H1 (cell line): ENCODE measurements at regions not wholly inside any gene's neighbourhood (a gene's known extent, or its start where the extent isn't known, plus 50 kb on each side); places are given as distances from the start of the nearest gene placed in this dataset.

ENCODE experiments used
- CTCF ChIA-PET: fragments of 300-600 bp; sonication (Branson Sonifier 250); formaldehyde crosslinking; loops from one replicate; lab custom pipeline; 2021; ENCODE audit not compliant: partially characterized antibody; lab: Charles Lee
- POLR2A ChIA-PET: fragments of 300-600 bp; sonication (Branson Sonifier 250); formaldehyde crosslinking; loops from one replicate; lab custom pipeline; 2021; ENCODE audit warnings: inconsistent platforms; ENCODE audit not compliant: partially characterized antibody; lab: Charles Lee
- DNase-seq, 2 experiments: peaks; one replicate each; pipeline versions ENCODE4 v3.0.0 to v3.0.0-alpha.2; 2010 to 2022; ENCODE audit warnings: low spot score in 2 of 2, low read depth in 1 of 2, mixed read lengths in 1 of 2
- FAIRE-seq: peaks from 2 replicates; lab custom pipeline; 2011; peaks lifted over from hg19 to GRCh38; lab: Jason Lieb, UNC
- H2AFZ ChIP-seq: 2 replicates; pipeline ENCODE4 v1.8.1; 2012; ENCODE audit warnings: low read length, inconsistent platforms
- H2AK5ac ChIP-seq: 2 replicates; pipeline ENCODE4 v1.6.1; 2013; ENCODE audit warnings: low read depth, low read length
- H2BK120ac ChIP-seq: replicated peaks from 2 replicates; pipeline ENCODE3; 2013; ENCODE audit warnings: low read depth, low read length, inconsistent platforms
- H2BK12ac ChIP-seq: 2 replicates; pipeline ENCODE4 v1.6.1; 2013; ENCODE audit warnings: low read depth, low read length
- H2BK15ac ChIP-seq: 2 replicates; pipeline ENCODE4 v1.6.1; 2013; ENCODE audit warnings: low read length
- H2BK20ac ChIP-seq: 2 replicates; pipeline ENCODE4 v1.6.1; 2013; ENCODE audit warnings: low read length
- H2BK5ac ChIP-seq: 2 replicates; pipeline ENCODE4 v1.6.1; 2013; ENCODE audit warnings: low read depth, low read length
- H3K14ac ChIP-seq: 2 replicates; pipeline ENCODE4 v1.6.1; 2013; ENCODE audit warnings: inconsistent platforms; ENCODE audit not compliant: insufficient read length
- H3K18ac ChIP-seq: 2 replicates; pipeline ENCODE4 v1.6.1; 2013; ENCODE audit warnings: low read length; ENCODE audit errors: extremely low read depth
- H3K23ac ChIP-seq: 2 replicates; pipeline ENCODE4 v1.6.1; 2013; ENCODE audit warnings: inconsistent platforms; ENCODE audit not compliant: insufficient read length
- H3K23me2 ChIP-seq: 2 replicates; pipeline ENCODE4 v1.6.1; 2013; ENCODE audit warnings: low read depth, low read length
- H3K27ac ChIP-seq: 2 replicates; pipeline ENCODE4 v1.6.1; 2011; ENCODE audit warnings: low read depth, low read length, inconsistent platforms
- H3K27me3 ChIP-seq, 4 experiments: replicated peaks in 1 of 4; 1 replicate in 1 of 4; 2 replicates in 3 of 4; pipeline versions ENCODE4 v1.6.1 to v1.8.1; 2011 to 2013; ENCODE audit warnings: low read length in 3 of 4, mild to moderate bottlenecking in 3 of 4, inconsistent platforms in 2 of 4, mixed read lengths in 2 of 4, moderate library complexity in 1 of 4; ENCODE audit not compliant: control insufficient read depth in 3 of 4, insufficient read depth in 3 of 4; ENCODE audit errors: extremely low read depth in 1 of 4
- H3K36me3 ChIP-seq, 4 experiments: 2 replicates each; pipeline versions ENCODE4 v1.6.1 to v1.8.1; 2011 to 2013; ENCODE audit warnings: mild to moderate bottlenecking in 4 of 4, low read length in 3 of 4, moderate library complexity in 2 of 4, control low read depth in 1 of 4, inconsistent platforms in 1 of 4; ENCODE audit not compliant: insufficient read depth in 4 of 4, control insufficient read depth in 2 of 4
- H3K4ac ChIP-seq: replicated peaks from 2 replicates; pipeline ENCODE3; 2013; ENCODE audit warnings: low read length, low read depth, mixed read lengths, inconsistent platforms; ENCODE audit not compliant: insufficient read length
- H3K4me1 ChIP-seq, 4 experiments: replicated peaks in 1 of 4; 1 replicate in 1 of 4; 2 replicates in 3 of 4; pipeline versions ENCODE4 v1.6.1 to v1.8.1; 2011 to 2013; ENCODE audit warnings: low read length in 3 of 4, inconsistent platforms in 2 of 4, mixed read lengths in 1 of 4; ENCODE audit not compliant: insufficient read depth in 4 of 4, control insufficient read depth in 3 of 4
- H3K4me2 ChIP-seq, 2 experiments: 2 replicates each; pipeline versions ENCODE4 v1.6.1 to v1.8.1; 2011 to 2013; ENCODE audit warnings: low read depth in 2 of 2, low read length in 2 of 2, control low read depth in 1 of 2, inconsistent platforms in 1 of 2, mild to moderate bottlenecking in 1 of 2; ENCODE audit not compliant: insufficient read depth in 1 of 2
- H3K4me3 ChIP-seq, 4 experiments: fragments of 200-600, 300-600 bp in 1 of 4; sonication (generic), shearing (Covaris generic), sonication (Bioruptor Twin) in 1 of 4; 2 replicates each; pipeline versions ENCODE4 v1.5.1 to v1.8.1; 2011 to 2016; ENCODE audit warnings: low read length in 4 of 4, low read depth in 3 of 4, control low read depth in 2 of 4, inconsistent platforms in 2 of 4, mild to moderate bottlenecking in 2 of 4, mixed read lengths in 1 of 4, moderate library complexity in 1 of 4; ENCODE audit not compliant: insufficient read depth in 2 of 4; ENCODE audit errors: extremely low read depth in 1 of 4
- H3K56ac ChIP-seq: replicated peaks from 2 replicates; pipeline ENCODE3; 2013; ENCODE audit warnings: low read depth, mild to moderate bottlenecking, mixed read lengths, low read length, inconsistent platforms; ENCODE audit not compliant: insufficient read length
- H3K79me1 ChIP-seq: 2 replicates; pipeline ENCODE4 v1.6.1; 2013; ENCODE audit warnings: low read depth, low read length, control low read depth
- H3K79me2 ChIP-seq, 2 experiments: 2 replicates each; pipeline versions ENCODE4 v1.6.1 to v1.8.1; 2012 to 2013; ENCODE audit warnings: low read length in 2 of 2, mild to moderate bottlenecking in 2 of 2, inconsistent platforms in 1 of 2; ENCODE audit not compliant: insufficient read depth in 2 of 2, control insufficient read depth in 1 of 2
- H3K9ac ChIP-seq, 4 experiments: replicated peaks in 1 of 4; 1 replicate in 1 of 4; 2 replicates in 3 of 4; pipeline versions ENCODE4 v1.6.1 to v1.8.1; 2011 to 2013; ENCODE audit warnings: low read depth in 3 of 4, low read length in 3 of 4, control low read depth in 2 of 4, mild to moderate bottlenecking in 2 of 4, moderate library complexity in 2 of 4, inconsistent platforms in 1 of 4; ENCODE audit errors: extremely low read depth in 1 of 4
- H3K9me3 ChIP-seq, 2 experiments: 2 replicates each; pipeline versions ENCODE4 v1.6.1 to v1.8.1; 2012 to 2013; ENCODE audit warnings: mild to moderate bottlenecking in 2 of 2, moderate library complexity in 2 of 2, control low read depth in 1 of 2, inconsistent platforms in 1 of 2, low read depth in 1 of 2, low read length in 1 of 2, mixed read lengths in 1 of 2; ENCODE audit not compliant: insufficient read depth in 2 of 2
- H4K20me1 ChIP-seq, 2 experiments: replicated peaks in 1 of 2; 2 replicates each; pipeline versions ENCODE3 to v1.8.1; 2011 to 2013; ENCODE audit warnings: inconsistent platforms in 2 of 2, low read length in 2 of 2, mild to moderate bottlenecking in 1 of 2; ENCODE audit not compliant: insufficient read depth in 2 of 2, control insufficient read depth in 1 of 2
- H4K5ac ChIP-seq: 2 replicates; pipeline ENCODE4 v1.6.1; 2013; ENCODE audit warnings: low read length, low read depth, mixed read lengths, inconsistent platforms; ENCODE audit not compliant: insufficient read length
- H4K8ac ChIP-seq: 2 replicates; pipeline ENCODE4 v1.8.0; 2013; ENCODE audit warnings: mild to moderate bottlenecking, moderate library complexity, low read length, inconsistent platforms; ENCODE audit not compliant: insufficient read depth; ENCODE audit errors: extremely low read depth
- H4K91ac ChIP-seq: replicated peaks from 2 replicates; pipeline ENCODE3; 2013; ENCODE audit warnings: low read length, mixed read lengths, inconsistent platforms; ENCODE audit not compliant: insufficient read length
- EP300 ChIP-seq, 2 experiments: IDR thresholded peaks; 1 replicate in 1 of 2; 2 replicates in 1 of 2; pipeline ENCODE4 v1.6.1; 2011 to 2012; ENCODE audit warnings: low read depth in 2 of 2, low read length in 2 of 2, mild to moderate bottlenecking in 2 of 2, borderline replicate concordance in 1 of 2, inconsistent platforms in 1 of 2, moderate library complexity in 1 of 2
- KDM1A ChIP-seq: fragments of 200-600, 300-600 bp; sonication (generic); IDR thresholded peaks from 2 replicates; pipeline ENCODE4 v1.7.1; 2016; ENCODE audit warnings: mild to moderate bottlenecking, low read length, borderline replicate concordance
- SAP30 ChIP-seq: fragments of 300-600 bp; sonication (generic); IDR thresholded peaks from 2 replicates; pipeline ENCODE4 v1.7.1; 2012; ENCODE audit warnings: low read length, moderate library complexity, mild to moderate bottlenecking, inconsistent platforms; ENCODE audit not compliant: insufficient read depth, insufficient replicate concordance
- SRF ChIP-seq: IDR thresholded peaks from 2 replicates; pipeline ENCODE4 v1.6.1; 2011; ENCODE audit warnings: mild to moderate bottlenecking, low read depth, low read length, moderate library complexity
- SUZ12 ChIP-seq: fragments of 200-600 bp; sonication (generic); IDR thresholded peaks from 2 replicates; pipeline ENCODE4 v1.6.1; 2012; ENCODE audit warnings: mild to moderate bottlenecking, inconsistent platforms, low read length, moderate library complexity, mixed read lengths
- TBP ChIP-seq: IDR thresholded peaks from 2 replicates; pipeline ENCODE4 v1.6.1; 2011; ENCODE audit warnings: low read depth, low read length, improper control_type of control experiment
- WGBS, 2 experiments: shearing (Covaris generic) in 1 of 2; methylation state at CpG; one replicate each; pipeline versions ENCODE4 v1.1.6 to v1.1.7; 2013 to 2015; ENCODE audit warnings: low lambda C conversion rate in 2 of 2, mixed read lengths in 2 of 2, inconsistent platforms in 1 of 2, low coverage in 1 of 2, missing lambda C conversion rate in 1 of 2; ENCODE audit not compliant: insufficient replicate concordance in 2 of 2, insufficient coverage in 1 of 2, insufficient read length in 1 of 2; ENCODE audit errors: extremely low coverage in 1 of 2, missing lambda C conversion rate in 1 of 2; 5-methylcytosine and 5-hydroxymethylcytosine counted together

GRCh38 chr3:132978464-132978863 lies 59.7 kb upstream of the TMEM108 start:
- no peak overlapping the region for H2BK12ac ChIP-seq
- POLR2A ChIA-PET, result no interaction called here
- CTCF ChIA-PET, result no interaction called here

More at GRCh38 chr3:132978464-132978863, 59.7 kb upstream of the TMEM108 start:
- no peaks in the 10 kb centered on the region for H3K4me1 ChIP-seq
- H3K23me2 ChIP-seq, result no peaks in the 10 kb centered on the region
- H2BK5ac ChIP-seq, result no peak overlapping the region
- TF ChIP-seq SUZ12 (no peak), EP300 (IDR thresholded peaks at IDR 0.05; ENCODE audit: borderline replicate concordance in 1 of 2, low read depth in 2 of 2, low read length in 2 of 2) (no peak), TBP (no peak), KDM1A (no peak), SRF (no peak), SAP30 (no peak)
- H3K27ac ChIP-seq, result no peak overlapping the region
- H3K18ac ChIP-seq, result no peak overlapping the region
- H3K79me2 ChIP-seq, result no peaks in the 10 kb centered on the region
- H3K36me3 ChIP-seq, result no peaks in the 10 kb centered on the region
- no peaks in the 10 kb centered on the region for H3K79me1 ChIP-seq
- H2BK15ac ChIP-seq, result no peak overlapping the region
- 100% methylated on average over 2 of the region's 2 CpGs; no CpG with 5 or more reads in 1 of the 2 experiments for WGBS, 2 experiments
- H3K56ac ChIP-seq, result no peak overlapping the region
- no peak overlapping the region for H3K4ac ChIP-seq
- H3K9ac ChIP-seq, result no peak overlapping the region
- no peak overlapping the region for H4K8ac ChIP-seq
- H2BK120ac ChIP-seq, result no peak overlapping the region
- no peak for DNase-seq
- H2AFZ ChIP-seq, result no peak overlapping the region
- no peaks in the 10 kb centered on the region for H4K20me1 ChIP-seq
- no peaks in the 10 kb centered on the region for H3K9me3 ChIP-seq
- no peak overlapping the region for H3K14ac ChIP-seq
- no peak overlapping the region for H2BK20ac ChIP-seq
- no peaks in the 10 kb centered on the region for H3K27me3 ChIP-seq
- FAIRE-seq, result no peak
- H4K5ac ChIP-seq, result no peak overlapping the region
- H3K4me2 ChIP-seq, result no peak overlapping the region
- no peak overlapping the region for H3K23ac ChIP-seq
- no peak overlapping the region for H2AK5ac ChIP-seq
- no peak overlapping the region for H4K91ac ChIP-seq
- H3K4me3 ChIP-seq, result no peak overlapping the region
